SK-N-SH (cell line): ENCODE measurements at regions not wholly inside any gene's neighbourhood (a gene's known extent, or its start where the extent isn't known, plus 50 kb on each side); places are given as distances from the start of the nearest gene placed in this dataset.

ENCODE experiments used
- CTCF ChIA-PET: fragments of 300-600, 350-600 bp; formaldehyde crosslinking; extraction: SDS; loops from one replicate; lab custom pipeline; 2021; lab: Yijun Ruan, JAX
- POLR2A ChIA-PET: fragments of 350-600 bp; sonication (Branson Sonifier 250); formaldehyde crosslinking; extraction: SDS; loops from one replicate; lab custom pipeline; 2020; ENCODE audit warnings: antibody characterized with exemption, inconsistent platforms; lab: Yijun Ruan, JAX
- DNase-seq: peaks from one replicate; pipeline ENCODE4 v3.0.0; 2012
- H2AFZ ChIP-seq: fragments of 200-600 bp; sonication (generic); 2 replicates; pipeline ENCODE4 v1.8.1; 2016; ENCODE audit warnings: antibody characterized with exemption, mild to moderate bottlenecking, low read depth
- H3F3A ChIP-seq: fragments of 200-600 bp; sonication (generic); replicated peaks from 2 replicates; pipeline ENCODE3; 2016; ENCODE audit warnings: antibody characterized with exemption, mild to moderate bottlenecking; ENCODE audit not compliant: insufficient read depth
- H3K27ac ChIP-seq, 2 experiments: fragments of 200-500 bp in 1 of 2; fragments of 200-600 bp in 1 of 2; sonication (Bioruptor generic) in 1 of 2; sonication (generic), shearing (Covaris generic) in 1 of 2; 2 replicates each; pipeline versions ENCODE4 v1.5.1 to v1.6.1; 2014 to 2016; ENCODE audit warnings: low read depth in 2 of 2, inconsistent platforms in 1 of 2, low read length in 1 of 2, mild to moderate bottlenecking in 1 of 2, mixed read lengths in 1 of 2
- H3K27me3 ChIP-seq: fragments of 200-600 bp; sonication (generic), shearing (Covaris generic); 2 replicates; pipeline ENCODE4 v1.6.1; 2016; ENCODE audit warnings: mixed run types; ENCODE audit not compliant: insufficient read depth
- H3K36me3 ChIP-seq, 2 experiments: fragments of 200-500 bp in 1 of 2; fragments of 200-600 bp in 1 of 2; sonication (Bioruptor generic) in 1 of 2; sonication (generic) in 1 of 2; replicated peaks in 1 of 2; 2 replicates each; pipeline versions ENCODE3 to v1.5.1; 2014 to 2016; ENCODE audit warnings: low read length in 1 of 2, mild to moderate bottlenecking in 1 of 2; ENCODE audit not compliant: insufficient read depth in 2 of 2, control insufficient read depth in 1 of 2
- H3K4me1 ChIP-seq, 2 experiments: fragments of 200-500 bp in 1 of 2; fragments of 200-600 bp in 1 of 2; sonication (Bioruptor generic) in 1 of 2; sonication (generic), shearing (Covaris generic) in 1 of 2; 2 replicates each; pipeline versions ENCODE4 v1.5.1 to v1.6.1; 2014 to 2016; ENCODE audit warnings: low read depth in 1 of 2, low read length in 1 of 2, mixed run types in 1 of 2; ENCODE audit not compliant: insufficient read depth in 2 of 2, control insufficient read depth in 1 of 2
- H3K4me2 ChIP-seq: fragments of 200-600 bp; sonication (generic), shearing (Covaris generic); 2 replicates; pipeline ENCODE4 v1.6.1; 2017; ENCODE audit warnings: mixed run types
- H3K4me3 ChIP-seq, 2 experiments: fragments of 200-500 bp in 1 of 2; fragments of 200-600 bp in 1 of 2; sonication (Bioruptor generic) in 1 of 2; sonication (generic), shearing (Covaris generic) in 1 of 2; 2 replicates each; pipeline versions ENCODE4 v1.5.1 to v1.8.1; 2014 to 2016; ENCODE audit warnings: low read depth in 2 of 2, inconsistent platforms in 1 of 2, low read length in 1 of 2, mild to moderate bottlenecking in 1 of 2, mixed read lengths in 1 of 2, moderate library complexity in 1 of 2
- H3K79me2 ChIP-seq: fragments of 200-600 bp; sonication (generic); 2 replicates; pipeline ENCODE4 v1.8.1; 2017; ENCODE audit warnings: mild to moderate bottlenecking; ENCODE audit not compliant: insufficient read depth
- H3K9ac ChIP-seq: fragments of 200-600 bp; sonication (generic); 2 replicates; pipeline ENCODE4 v1.6.1; 2017; ENCODE audit warnings: mixed run types
- H3K9me2 ChIP-seq: fragments of 200-600 bp; sonication (generic); 2 replicates; pipeline ENCODE4 v1.6.1; 2017; ENCODE audit warnings: mixed run types
- H3K9me3 ChIP-seq: fragments of 200-600 bp; sonication (generic); 2 replicates; pipeline ENCODE4 v1.6.1; 2017; ENCODE audit warnings: mixed run types, mild to moderate bottlenecking, moderate library complexity
- H4K20me1 ChIP-seq: fragments of 200-600 bp; sonication (generic); 2 replicates; pipeline ENCODE4 v1.6.1; 2017; ENCODE audit warnings: mild to moderate bottlenecking, mixed run types; ENCODE audit not compliant: insufficient read depth
- CHD2 ChIP-seq: fragments of 150-350 bp; IDR thresholded peaks from 2 replicates; pipeline ENCODE4 v1.6.1; 2018; ENCODE audit warnings: low read length; ENCODE audit not compliant: partially characterized antibody
- ELF1 ChIP-seq: IDR thresholded peaks from 2 replicates; pipeline ENCODE4 v1.4.0; 2012
- FOXJ3 ChIP-seq: sonication (generic); formaldehyde crosslinking; IDR thresholded peaks from 2 replicates; pipeline ENCODE4 v1.5.1; 2020; ENCODE audit warnings: mild to moderate bottlenecking, missing genetic modification reagents
- GATA2 ChIP-seq: sonication (generic); formaldehyde crosslinking; IDR thresholded peaks from 2 replicates; pipeline ENCODE4 v1.5.0; 2020; ENCODE audit warnings: mild to moderate bottlenecking, missing genetic modification reagents
- IRF3 ChIP-seq: fragments of 150-350 bp; IDR thresholded peaks from 2 replicates; pipeline ENCODE4 v1.6.1; 2016; ENCODE audit warnings: mild to moderate bottlenecking, low read depth, low read length
- JUND ChIP-seq: IDR thresholded peaks from 2 replicates; pipeline ENCODE4 v1.4.0; 2012
- MEF2A ChIP-seq: IDR thresholded peaks from 2 replicates; pipeline ENCODE4 v1.4.0; 2012; ENCODE audit warnings: low read depth, borderline replicate concordance
- NFIC ChIP-seq: IDR thresholded peaks from 2 replicates; pipeline ENCODE4 v1.4.0; 2012; ENCODE audit warnings: borderline replicate concordance
- NRF1 ChIP-seq: IDR thresholded peaks from 2 replicates; pipeline ENCODE4 v1.6.1; 2012; ENCODE audit warnings: low read depth, mild to moderate bottlenecking, low read length
- POLR2AphosphoS5 ChIP-seq: IDR thresholded peaks from 2 replicates; pipeline ENCODE4 v1.6.1; 2012; ENCODE audit warnings: low read depth, low read length
- RAD21 ChIP-seq: IDR thresholded peaks from 2 replicates; pipeline ENCODE4 v1.6.1; 2012; ENCODE audit warnings: mild to moderate bottlenecking, low read length
- RXRA ChIP-seq: IDR thresholded peaks from 2 replicates; pipeline ENCODE4 v1.4.0; 2012; ENCODE audit warnings: low read depth, mild to moderate bottlenecking, borderline replicate concordance
- SIN3A ChIP-seq: IDR thresholded peaks from 2 replicates; pipeline ENCODE4 v1.6.1; 2012; ENCODE audit warnings: low read depth, mild to moderate bottlenecking, low read length, moderate library complexity, borderline replicate concordance
- TEAD4 ChIP-seq: IDR thresholded peaks from 2 replicates; pipeline ENCODE4 v1.4.0; 2012; ENCODE audit warnings: mild to moderate bottlenecking, borderline replicate concordance; ENCODE audit not compliant: insufficient read depth
- YY1 ChIP-seq: IDR thresholded peaks from 2 replicates; pipeline ENCODE4 v1.4.0; 2012; ENCODE audit warnings: low read depth, mild to moderate bottlenecking
- ZBTB33 ChIP-seq: IDR thresholded peaks from 2 replicates; pipeline ENCODE4 v1.4.0; 2012; ENCODE audit warnings: low read depth, borderline replicate concordance
- WGBS: methylation state at CpG from one replicate; pipeline ENCODE4 v1.1.6; 2017; ENCODE audit warnings: low lambda C conversion rate; 5-methylcytosine and 5-hydroxymethylcytosine counted together
- TF ChIP-seq, protein P1 (sequence below): IDR thresholded peaks from 2 replicates; pipeline ENCODE4 v1.4.0; 2012; ENCODE audit warnings: low read depth, borderline replicate concordance
- TF ChIP-seq, protein P2 (sequence below): fragments of 150-350 bp; IDR thresholded peaks from 2 replicates; pipeline ENCODE4 v1.6.1; 2017; ENCODE audit warnings: antibody characterized with exemption, low read length, low read depth, borderline replicate concordance
- TF ChIP-seq, protein P3 (sequence below): fragments of 200-600 bp; sonication (generic); IDR thresholded peaks from 2 replicates; pipeline ENCODE4 v1.6.1; 2017; ENCODE audit warnings: antibody characterized with exemption, mild to moderate bottlenecking, moderate library complexity

DNA sequence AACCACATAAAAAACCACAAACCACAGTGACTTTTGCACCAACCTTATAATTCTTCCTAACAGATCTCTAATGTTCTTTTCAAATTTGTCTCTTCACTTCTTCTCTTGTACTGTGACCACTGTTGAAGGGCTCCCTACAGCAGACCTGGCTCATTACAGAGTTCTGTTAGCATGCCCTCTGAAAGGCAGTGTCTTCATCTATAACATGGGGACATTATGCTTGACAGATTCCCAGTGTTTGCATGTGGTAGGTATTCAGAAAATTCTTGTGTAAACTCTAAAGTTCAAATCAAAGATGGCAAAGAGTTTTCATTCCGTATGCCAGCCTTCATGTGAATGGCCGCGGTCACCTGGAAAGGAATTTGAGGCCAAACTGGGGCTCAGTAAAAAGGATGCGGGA lies 182.6 kb downstream of the DHX35 start:
- CTCF ChIA-PET = no interaction called here
- 65% methylated on average over 4 of the region's 4 CpGs for WGBS
- Histone ChIP-seq H2AFZ (no peak overlapping the region), H3K9me2 (no peaks in the 10 kb centered on the region), H3K4me1 (no peaks in the 10 kb centered on the region), H3K4me3 (no peak overlapping the region), H3K36me3 (no peaks in the 10 kb centered on the region), H3K27me3 (no peaks in the 10 kb centered on the region), H3K27ac (no peak overlapping the region)
- DNase-seq = no peak
- TF ChIP-seq ELF1 = no peak
- no peak for TF ChIP-seq NRF1
- TF ChIP-seq POLR2AphosphoS5 = no peak
- TF ChIP-seq SIN3A = no peak
- no peak for TF ChIP-seq GATA2
- no peak for TF ChIP-seq NFIC
- TF ChIP-seq, protein P1, sequence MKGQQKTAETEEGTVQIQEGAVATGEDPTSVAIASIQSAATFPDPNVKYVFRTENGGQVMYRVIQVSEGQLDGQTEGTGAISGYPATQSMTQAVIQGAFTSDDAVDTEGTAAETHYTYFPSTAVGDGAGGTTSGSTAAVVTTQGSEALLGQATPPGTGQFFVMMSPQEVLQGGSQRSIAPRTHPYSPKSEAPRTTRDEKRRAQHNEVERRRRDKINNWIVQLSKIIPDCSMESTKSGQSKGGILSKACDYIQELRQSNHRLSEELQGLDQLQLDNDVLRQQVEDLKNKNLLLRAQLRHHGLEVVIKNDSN = no peak
- TF ChIP-seq, protein P2, sequence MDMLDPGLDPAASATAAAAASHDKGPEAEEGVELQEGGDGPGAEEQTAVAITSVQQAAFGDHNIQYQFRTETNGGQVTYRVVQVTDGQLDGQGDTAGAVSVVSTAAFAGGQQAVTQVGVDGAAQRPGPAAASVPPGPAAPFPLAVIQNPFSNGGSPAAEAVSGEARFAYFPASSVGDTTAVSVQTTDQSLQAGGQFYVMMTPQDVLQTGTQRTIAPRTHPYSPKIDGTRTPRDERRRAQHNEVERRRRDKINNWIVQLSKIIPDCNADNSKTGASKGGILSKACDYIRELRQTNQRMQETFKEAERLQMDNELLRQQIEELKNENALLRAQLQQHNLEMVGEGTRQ = no peak
- no peak for TF ChIP-seq YY1
- TF ChIP-seq, protein P3, sequence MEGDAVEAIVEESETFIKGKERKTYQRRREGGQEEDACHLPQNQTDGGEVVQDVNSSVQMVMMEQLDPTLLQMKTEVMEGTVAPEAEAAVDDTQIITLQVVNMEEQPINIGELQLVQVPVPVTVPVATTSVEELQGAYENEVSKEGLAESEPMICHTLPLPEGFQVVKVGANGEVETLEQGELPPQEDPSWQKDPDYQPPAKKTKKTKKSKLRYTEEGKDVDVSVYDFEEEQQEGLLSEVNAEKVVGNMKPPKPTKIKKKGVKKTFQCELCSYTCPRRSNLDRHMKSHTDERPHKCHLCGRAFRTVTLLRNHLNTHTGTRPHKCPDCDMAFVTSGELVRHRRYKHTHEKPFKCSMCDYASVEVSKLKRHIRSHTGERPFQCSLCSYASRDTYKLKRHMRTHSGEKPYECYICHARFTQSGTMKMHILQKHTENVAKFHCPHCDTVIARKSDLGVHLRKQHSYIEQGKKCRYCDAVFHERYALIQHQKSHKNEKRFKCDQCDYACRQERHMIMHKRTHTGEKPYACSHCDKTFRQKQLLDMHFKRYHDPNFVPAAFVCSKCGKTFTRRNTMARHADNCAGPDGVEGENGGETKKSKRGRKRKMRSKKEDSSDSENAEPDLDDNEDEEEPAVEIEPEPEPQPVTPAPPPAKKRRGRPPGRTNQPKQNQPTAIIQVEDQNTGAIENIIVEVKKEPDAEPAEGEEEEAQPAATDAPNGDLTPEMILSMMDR = no peak
- no peak for TF ChIP-seq RAD21
- no peak for TF ChIP-seq RXRA
- TF ChIP-seq MEF2A = no peak
- TF ChIP-seq TEAD4 = no peak
- TF ChIP-seq, all 33 proteins: peak for 0
- H3K9me3 ChIP-seq = no peaks in the 10 kb centered on the region
- no peaks in the 10 kb centered on the region for H3K79me2 ChIP-seq
- H4K20me1 ChIP-seq = no peaks in the 10 kb centered on the region
- H3K9ac ChIP-seq = no peak overlapping the region
- H3K4me2 ChIP-seq = no peak overlapping the region
- no peaks in the 10 kb centered on the region for H3F3A ChIP-seq
- POLR2A ChIA-PET = no interaction called here

- Histone ChIP-seq H3F3A (no peaks in the 10 kb centered on the region), H3K79me2 (no peaks in the 10 kb centered on the region), H3K9me2 (no peaks in the 10 kb centered on the region), H3K4me1 (no peaks in the 10 kb centered on the region), H2AFZ (no peak overlapping the region), H3K4me3 (no peak overlapping the region), H3K36me3 (no peaks in the 10 kb centered on the region), H4K20me1 (no peaks in the 10 kb centered on the region), H3K27me3 (no peaks in the 10 kb centered on the region), H3K4me2 (no peak overlapping the region), H3K27ac (no peak overlapping the region), H3K9me3 (no peaks in the 10 kb centered on the region), H3K9ac (no peak overlapping the region)
- no peak for DNase-seq
- CTCF ChIA-PET = no interaction called here
- POLR2A ChIA-PET = no interaction called here
- TF ChIP-seq FOXJ3 (CRISPR knock-in tag) (no peak), CHD2 (no peak), ELF1 (no peak), JUND (no peak), ZBTB33 (no peak), YY1 (no peak), IRF3 (no peak)
- TF ChIP-seq, protein P2 = no peak
- 10% methylated on average over 12 of the region's 13 CpGs for WGBS
These were observed 180.4 kb downstream of the DHX35 start for GRCh38 chr20:39142407-39143096.
